ENCODE measurements at regions not wholly inside any gene's neighbourhood (a gene's known extent, or its start where the extent isn't known, plus 50 kb on each side); places are given as distances from the start of the nearest gene placed in this dataset.

DNA sequence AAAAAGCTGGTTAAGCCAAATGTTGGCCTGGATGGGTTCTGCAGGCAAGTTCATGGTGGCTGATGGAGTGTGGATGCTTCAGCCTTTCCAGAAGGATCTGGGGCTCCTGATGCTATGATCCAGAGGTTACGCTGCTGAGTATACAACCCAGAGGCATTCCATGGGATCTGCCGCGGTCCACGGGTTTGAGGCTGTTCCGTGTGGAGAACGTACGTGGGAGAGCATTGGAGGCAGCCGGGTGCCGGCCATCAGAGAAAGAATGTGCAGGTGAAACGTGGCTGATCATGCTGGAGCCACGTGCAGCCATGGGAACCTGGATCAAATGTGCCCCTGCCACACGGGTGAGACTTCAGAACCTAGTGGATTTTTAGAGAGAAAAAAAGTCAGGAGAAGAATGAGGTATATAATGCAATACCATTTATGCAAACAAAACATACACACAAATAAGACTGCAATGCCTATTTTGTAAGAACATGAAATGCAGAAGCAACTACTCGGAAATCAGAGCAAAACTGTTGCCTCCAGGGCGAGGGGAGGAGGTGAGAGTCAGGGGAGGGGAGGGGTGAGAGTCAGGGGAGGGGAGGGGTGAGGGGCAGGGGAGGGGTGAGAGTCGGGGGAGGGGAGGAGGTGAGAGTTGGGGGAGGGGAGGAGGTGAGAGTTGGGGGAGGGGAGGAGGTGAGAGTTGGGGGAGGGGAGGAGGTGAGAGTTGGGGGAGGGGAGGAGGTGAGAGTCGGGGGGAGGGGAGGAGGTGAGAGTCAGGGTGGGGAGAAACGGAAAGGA is 116.5 kb upstream of the C1orf174 start:
- no peak for DNase-seq (ENCODE audit: low spot score)

DNA sequence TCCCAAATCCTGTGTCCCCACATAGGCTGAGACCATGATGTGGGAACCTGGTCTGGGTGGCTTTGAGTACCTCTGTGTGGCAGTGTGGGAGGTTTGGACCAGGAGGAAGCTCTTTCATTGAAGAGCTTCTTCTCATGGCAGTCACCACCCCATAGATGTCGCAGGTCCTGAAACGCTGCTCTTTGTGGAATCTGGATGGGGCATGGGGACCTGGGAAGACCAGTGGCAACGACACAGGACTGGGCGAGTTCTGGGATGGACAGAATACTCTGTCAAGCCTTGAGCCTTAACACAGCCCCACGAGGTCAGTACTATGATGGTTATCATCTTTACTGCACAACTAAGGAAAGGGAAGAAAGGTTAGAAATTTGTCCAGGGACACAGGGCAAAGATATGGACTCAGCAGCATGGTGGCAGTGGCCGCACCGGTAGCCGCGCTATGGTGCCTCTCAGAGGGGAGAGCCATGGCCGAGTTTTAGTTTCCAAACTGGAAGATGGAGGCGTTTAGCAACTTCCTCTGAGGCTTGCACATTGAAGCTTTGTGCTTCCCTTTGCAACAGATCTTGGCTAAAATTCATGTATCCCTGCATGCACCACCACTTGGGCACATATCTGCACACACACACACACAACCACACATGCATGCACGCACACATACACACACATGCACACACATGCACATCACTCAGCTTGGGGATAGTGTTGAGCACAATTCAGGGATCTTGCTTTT is 117.7 kb upstream of the C1orf174 start:
- DNase-seq (ENCODE audit: low spot score) = no peak

DNA sequence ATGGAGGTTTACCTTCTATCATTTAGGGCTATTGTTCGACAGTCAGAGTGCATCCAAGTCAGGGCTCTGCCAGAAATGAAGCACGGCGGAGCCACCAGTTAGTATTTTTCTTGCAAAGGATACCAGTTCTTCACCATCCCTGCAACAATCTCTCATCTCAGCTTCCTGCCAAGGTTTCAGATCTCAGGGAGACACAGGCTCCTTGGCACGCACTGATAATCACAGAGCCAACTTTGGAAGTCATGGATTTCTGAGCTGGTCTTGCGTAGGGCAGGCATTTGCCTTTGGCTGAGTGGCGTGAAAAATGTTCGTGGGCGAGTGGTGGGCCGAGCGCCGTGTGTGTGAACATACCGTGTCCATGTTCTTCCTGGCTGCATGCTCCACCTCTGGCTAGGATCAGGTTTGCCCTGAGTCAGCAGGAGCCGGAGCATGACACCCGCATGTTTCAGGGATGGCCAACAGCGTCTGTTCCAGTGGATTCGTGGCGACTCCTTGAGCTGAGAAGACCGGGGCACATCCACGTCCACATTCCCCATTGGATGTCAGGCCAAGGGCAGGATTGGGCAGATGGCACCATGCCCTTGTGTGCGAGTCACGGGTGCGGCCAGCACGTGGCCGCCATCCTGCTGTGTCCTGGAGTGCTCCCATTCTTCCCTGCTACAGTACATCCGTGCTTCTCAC is 118.5 kb upstream of the C1orf174 start:
- peak; percentile 28 for DNase-seq (ENCODE audit: low spot score)

DNA sequence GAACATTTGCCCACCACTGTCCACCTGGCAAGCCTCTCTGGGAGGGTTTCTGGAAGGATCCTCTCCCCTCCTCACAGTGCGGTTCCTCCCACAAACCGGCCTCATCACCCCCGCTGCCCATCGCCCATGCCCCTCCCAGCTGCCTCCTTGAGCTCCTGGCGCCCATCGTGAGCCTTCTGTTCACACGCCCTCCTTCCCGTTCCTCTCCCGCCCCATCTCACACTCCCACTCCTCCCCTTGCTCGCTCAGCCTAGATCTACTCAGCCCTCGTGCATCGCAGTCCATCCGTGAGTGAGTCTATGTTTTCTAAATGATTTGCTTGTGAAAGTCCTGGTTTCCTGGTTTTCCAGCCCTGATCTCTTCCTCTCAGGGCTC is 119.1 kb upstream of the C1orf174 start:
- DNase-seq (ENCODE audit: low spot score) = no peak

DNA sequence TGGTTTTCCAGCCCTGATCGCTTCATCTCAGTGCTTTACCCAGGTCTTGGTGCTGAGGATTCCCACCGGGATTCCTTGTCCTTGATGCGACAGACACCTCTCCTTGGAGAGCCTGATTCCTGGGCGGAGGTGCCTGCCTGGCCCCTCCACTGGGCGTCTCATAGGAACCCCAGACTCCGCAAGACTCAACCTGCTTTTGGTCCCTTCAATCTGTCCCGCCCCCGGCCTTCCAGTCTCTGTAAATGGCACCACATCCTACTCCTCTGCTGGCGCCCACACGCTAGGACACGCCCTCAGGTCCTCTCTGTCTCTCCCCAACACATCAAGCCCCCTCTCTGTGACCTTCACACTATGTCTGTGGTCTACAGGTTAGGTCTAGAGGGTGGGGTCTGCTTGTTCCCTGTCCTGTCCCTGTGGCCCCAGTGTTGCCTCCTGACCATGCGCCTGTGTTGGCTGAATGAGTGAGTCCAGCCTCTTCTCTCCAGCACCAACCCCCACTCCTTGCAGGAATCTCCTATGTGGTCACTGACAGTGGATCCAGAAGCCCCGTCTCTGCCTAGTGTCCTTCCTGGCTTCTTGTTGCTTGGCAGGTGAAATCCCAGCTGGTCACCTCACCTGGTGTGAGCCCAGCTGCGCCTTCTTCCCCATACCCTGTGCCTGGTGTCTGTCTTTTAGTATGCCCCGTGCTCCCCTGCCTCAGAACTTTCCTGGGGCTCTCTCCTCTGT is 119.7 kb upstream of the C1orf174 start:
- no peak for DNase-seq (ENCODE audit: low spot score)

DNA sequence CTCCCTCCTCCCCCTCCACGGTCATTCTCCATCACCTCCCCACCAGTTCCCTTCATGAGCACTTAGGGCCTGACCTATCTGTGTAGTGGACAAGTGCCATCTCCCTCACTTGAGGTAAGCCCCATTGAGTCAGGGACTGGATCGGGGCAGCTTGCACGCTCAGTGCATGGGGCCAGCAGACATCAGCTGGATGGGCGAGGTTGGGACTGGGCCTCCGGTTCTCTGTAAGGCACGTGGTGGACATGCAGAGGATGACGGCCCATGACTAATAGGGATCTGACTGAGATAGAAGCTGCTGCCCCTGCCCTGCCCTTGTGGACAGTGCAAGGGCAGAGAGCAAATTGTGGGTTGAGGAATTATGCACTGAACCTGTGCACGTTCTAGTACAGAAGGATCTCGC is 120.4 kb upstream of the C1orf174 start:
- no peak for DNase-seq (ENCODE audit: low spot score)

DNA sequence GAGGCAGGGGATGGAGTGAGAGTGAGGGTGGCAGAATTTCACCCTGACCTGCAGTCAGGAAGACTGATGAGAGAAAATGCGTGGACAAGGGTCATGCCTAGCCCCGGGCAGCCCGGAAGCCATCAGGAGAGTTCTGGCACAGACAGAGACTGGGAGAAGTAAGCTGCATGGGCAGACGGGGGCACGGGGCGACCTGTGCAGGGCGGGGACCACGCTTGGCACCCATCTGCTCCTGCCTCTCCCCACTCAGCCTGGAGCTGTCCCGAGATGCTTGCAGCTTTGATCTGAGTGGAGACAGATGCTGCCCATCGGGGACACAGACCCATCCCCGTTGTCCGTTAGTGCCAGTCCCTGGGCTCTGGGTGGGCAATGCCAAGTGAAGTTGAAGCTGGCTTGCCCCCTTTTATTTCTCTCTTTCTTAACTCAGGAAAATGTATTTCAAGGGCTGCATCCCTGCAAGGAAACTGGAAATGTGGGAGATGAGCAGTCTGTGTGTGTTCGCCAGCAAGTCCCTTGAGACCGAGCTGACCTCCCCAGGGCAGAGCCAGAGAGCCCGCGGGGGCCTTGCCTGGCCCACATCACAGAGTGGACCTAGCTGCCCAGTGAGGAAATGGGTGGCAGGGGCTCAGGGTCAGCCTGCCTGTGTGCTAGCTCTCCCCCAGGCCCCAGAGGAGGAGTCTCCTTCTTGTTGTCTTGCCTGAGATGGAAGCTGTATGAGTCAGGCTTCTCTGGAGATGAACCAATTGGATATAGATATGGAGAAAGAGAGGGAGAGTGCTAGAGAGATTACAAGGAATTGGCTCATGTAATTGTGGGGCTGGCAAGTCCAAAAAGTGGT is 121.3 kb upstream of the C1orf174 start:
- DNase-seq (ENCODE audit: low spot score) = no peak

DNA sequence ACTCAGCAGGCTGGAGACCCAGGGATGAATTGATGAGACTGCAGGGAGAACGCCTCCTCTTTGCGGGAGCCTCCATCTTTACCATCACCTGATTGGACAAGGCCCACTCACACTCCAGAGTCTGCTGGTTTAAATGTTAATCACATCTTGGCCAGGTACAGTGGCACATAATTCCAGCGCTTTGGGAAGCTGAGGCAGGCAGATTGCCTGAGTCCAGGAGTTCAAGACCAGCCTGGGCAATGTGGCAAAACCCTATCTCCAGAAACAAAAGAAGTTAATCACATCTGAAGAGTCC is 121.8 kb upstream of the C1orf174 start:
- DNase-seq (ENCODE audit: low spot score) = no peak

DNA sequence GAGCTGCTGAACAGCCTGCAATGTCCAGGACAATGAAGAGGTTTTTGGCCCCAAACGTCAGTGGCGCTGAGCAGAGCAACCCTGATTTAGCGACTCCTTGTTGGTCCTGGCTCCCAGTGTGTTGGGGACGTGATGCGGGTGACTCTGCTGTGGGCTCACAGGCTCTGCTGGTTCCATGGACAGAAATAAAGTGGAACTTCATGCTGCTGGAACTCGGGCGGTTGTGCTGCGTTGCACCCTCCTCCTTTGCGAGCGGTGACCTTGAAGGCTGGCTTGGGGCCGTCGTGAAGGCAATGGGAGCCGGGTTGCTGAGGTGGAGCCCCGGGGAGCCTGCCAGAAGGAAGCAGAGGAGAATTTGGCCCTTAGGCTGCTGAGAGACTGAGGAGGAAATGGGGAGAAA is 122.6 kb upstream of the C1orf174 start:
- DNase-seq (ENCODE audit: low spot score) = no peak

DNA sequence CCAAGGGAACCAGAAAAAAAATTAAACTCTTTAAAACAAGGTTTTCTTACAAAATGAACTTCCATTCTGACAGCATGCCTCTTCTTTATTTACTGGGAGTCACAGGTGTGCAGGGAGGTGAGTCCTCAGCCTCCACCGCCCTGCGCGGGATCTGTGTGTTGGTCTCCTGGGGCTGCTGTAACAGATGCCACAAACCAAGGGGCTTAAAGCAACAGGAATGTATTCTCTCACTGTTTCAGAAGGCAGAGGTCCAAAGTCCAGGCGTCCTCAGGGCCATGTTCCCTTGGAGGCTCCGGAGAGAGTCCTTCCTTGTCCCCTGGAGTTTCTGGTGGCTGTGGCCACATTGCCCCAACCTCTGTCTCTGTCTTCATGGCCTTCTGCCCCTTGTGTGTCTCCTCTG is 123.6 kb upstream of the C1orf174 start:
- DNase-seq (ENCODE audit: low spot score) = no peak

DNA sequence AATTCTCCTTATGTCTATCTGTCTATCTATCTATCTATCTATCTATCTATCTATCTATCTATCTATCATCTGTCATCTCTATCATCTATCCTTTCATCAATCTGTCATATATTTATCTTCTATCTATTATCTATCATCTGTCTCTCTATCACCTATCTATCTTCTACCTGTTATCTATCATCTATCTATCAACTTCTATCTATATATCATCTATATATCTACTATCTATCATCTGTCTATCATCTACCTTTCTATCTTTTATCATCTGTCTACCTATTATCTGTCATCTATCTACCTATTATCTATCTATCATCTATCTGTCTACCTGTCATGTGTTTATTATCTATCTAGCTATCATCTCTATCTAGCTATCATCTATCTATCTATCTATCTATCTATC is 124.7 kb upstream of the C1orf174 start:
- DNase-seq (ENCODE audit: low spot score) = no peak

DNA sequence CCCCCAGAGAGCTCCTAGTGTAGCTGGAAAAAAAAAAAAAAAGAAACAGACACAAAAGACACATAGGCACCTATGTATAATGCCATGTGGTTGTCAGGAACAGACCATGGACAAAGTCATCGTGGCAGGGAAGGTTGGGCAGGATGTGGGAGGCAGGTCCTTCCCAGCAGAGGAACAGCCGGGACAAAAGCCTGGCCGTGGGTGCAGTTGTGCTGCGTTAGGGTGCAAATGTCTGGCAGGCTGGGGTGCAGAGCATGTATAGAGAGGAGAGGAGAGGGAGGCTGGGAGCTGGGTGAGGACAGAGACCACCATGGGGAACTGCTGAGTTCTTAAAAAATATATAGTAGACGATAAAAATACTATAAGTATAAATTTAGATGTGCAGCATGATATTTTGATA is 125.7 kb upstream of the C1orf174 start:
- no peak for DNase-seq (ENCODE audit: low spot score)

DNA sequence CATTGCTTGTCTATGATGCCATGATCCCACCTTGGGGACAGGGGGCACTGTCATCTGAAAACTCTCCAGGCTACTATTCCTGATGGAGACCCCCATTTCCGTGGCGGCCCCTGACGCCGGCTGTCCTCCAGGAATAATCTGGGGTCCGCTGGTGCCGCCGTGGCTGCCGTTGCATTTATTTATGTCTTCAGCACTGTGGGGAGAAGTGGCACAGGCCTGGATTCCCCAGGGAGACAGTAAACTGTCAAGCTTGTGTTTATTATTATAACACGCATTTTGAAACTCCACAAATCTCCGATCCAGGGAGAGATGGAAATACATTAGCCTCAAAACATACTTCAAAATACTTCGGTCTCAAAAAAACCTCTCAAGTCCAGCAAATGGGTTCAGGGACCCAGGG is 126.9 kb upstream of the C1orf174 start:
- DNase-seq (ENCODE audit: low spot score) = no peak

DNA sequence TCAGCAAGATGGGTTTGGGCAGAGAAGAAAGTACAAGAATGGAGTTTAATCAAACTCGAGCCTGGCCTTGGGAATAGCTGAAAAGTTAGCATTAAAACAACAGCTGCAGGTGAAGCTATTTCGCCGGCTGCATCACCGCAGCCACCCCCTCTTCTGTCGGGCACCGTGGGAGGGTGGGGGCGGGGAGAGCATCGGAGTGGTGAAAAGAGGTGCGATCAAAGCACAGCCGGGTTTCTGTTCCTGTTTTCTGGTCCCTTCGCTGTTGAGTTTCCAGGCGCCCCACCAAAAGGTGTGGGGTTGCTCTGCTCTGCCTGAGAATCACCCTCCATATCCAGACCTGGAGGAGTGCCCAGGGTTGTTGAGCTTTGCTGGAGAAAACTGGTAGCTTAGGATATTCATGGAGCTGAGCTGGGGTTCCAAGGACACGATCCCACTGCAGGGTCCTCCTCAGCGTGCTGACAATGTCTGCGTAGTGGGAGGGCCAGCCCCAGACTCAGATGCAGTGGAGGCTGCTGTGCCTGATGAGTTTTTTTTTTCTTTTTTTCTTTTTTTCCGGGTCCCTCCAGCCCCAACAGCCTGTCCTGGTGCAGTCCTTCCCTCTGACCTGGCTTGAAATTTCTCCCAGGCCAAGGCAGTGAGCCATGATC is 127.5 kb upstream of the C1orf174 start:
- no peak for DNase-seq (ENCODE audit: low spot score)

DNA sequence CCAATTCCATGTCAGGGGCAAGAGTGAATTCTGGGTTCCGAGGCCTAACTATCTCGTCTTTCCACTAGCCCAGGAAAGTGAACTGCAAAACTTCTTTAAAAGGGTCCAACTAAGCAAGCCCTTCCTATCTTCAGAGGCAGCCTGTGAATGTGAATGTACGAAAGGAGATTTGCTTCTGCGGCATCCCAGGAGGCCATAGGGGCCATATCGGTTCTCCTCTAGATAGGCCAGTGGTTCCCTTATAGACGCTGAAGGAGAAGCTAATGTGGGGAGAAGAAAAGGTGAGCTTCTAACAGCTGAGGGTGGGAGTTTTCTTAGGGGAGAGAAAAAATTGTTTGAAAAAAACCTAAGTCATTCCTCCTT is 128.0 kb upstream of the C1orf174 start:
- no peak for DNase-seq (ENCODE audit: low spot score)

DNA sequence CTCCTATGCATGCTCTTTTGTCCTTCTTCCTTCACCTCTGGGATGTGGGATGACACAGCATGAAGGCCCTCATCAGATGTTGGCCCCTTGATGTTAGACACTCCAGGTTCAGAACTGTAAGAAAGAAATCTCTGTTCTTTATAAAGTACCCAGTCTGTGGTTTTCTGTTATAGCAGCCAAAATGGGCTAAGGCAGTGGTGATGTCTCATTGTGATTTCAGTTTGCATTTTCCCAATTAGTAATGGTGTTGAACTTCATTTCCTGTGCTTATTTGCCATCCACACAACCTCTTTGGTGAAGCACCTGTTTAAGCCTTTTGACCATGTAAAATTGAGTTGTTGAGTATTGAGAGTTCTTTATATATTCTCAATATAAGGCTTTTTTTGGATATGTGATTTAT is 129.3 kb upstream of the C1orf174 start:
- DNase-seq (ENCODE audit: low spot score) = no peak

DNA sequence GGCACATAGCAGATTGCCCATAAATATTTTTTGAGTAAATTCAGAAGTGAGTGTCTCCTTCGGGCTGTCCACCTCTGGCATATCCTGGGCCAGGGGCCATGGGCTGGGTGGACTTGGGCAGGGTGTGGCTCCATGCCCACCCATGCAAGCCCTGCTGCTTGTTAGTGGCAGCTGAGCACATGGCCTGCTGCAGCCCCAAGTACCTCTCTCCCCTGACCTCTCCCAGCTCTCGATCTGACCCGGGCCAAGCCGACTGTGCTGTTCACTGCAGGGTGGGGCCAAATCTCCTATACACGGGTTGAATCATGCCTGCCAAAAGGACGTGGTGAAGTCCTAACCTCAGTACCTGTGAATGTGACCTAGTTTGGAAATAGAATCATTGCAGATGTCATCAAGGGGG is 132.5 kb upstream of the C1orf174 start:
- no peak for DNase-seq (ENCODE audit: low spot score)

DNA sequence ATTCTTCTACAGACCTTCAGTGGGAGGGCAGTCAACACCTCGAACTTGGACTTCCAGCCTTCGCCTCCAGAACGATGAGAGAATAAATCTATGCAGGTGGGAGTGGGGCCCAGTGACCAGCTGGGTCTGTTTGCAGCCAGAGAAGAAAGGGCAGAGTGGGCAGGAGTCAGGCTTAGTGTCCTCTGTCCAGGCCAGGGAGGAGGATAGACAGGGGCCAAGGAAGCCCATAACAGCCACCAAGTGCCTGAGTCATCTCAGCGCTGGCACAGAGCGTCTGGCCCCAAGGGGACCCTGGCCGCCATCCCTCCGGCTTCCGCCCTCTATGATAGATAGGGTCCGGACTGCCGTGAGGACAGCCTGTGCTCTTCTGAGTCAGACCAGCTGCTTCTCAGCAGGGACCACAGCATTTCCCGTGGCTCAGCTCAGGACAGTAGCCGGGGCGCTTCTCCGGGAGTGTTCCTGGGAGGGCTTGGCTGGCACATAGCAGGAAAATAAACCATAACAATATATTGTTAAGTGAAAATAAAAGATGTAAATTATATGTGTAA is 133.1 kb upstream of the C1orf174 start:
- DNase-seq (ENCODE audit: low spot score) = no peak

DNA sequence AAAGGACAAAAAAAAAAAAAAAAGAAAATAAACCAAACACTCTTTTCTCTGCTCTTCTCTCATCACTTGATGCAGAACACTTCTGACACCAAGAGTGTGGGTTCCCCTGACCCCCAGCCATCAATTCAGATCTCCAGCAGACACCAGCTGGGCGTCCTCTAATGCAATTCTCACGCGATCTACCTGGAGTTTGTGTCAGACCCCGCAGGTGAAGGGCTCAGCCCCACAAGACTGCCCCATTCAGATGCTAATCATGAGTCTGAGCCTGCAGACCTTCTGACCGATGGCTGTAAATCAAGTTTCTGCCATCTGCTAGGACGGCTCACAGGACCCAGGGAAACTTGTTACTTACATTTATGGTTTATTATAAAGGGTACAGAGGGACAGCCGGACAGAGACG is 133.6 kb upstream of the C1orf174 start:
- DNase-seq (ENCODE audit: low spot score) = no peak

DNA sequence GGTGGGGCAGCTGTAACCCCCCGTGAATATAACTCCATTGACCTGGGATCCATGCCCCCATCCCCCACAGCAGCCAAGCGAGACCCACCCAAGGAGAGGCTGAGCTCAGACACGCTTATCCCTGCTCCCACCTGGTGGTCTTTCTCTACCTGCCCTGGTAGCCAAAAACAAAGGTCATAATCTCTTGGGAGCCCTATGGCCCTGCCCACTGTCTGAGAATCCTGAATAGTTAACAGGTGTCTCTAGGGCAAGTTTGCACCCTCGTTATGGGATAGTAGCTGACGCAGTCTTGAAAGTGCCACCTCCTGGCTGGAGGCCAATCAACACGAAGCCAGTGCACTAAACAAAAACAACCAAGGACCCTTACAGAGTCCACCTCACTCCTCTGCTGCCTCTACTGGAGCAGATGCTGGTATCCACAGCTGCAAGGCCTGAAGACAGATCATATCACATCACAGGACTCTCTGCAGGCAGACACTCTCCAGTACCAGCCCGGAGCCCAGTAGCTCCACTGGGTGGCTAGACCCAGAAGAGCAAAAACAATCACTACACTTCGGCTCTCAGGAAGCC is 134.3 kb upstream of the C1orf174 start:
- no peak for DNase-seq (ENCODE audit: low spot score)

DNA sequence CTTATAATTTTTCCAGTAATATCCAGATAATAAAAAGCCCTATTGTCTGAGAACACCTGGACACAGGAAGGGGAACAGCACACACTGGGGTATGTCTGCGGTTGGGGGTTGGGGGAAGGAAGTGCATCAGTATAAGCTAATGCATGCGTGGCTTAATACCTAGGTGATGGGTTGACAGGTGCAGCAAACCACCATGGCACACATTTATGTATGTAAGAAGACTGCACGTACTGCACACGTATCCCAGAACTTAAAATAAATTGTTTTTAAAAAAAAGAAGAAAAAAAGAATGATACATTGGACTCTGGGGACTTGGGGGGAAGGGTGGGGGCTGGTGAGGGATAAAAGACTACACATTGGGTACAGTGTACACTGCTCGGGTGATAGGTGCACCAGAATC is 144.9 kb upstream of the C1orf174 start:
- DNase-seq (ENCODE audit: low spot score) = no peak
